PC-3 (cell line): ENCODE measurements at regions not wholly inside any gene's neighbourhood (a gene's known extent, or its start where the extent isn't known, plus 50 kb on each side); places are given as distances from the start of the nearest gene placed in this dataset.

Experiments
- ATAC-seq: fragments of 200-7000 bp; cut with Tn5 transposase; 2 replicates; pipeline ENCODE4 v1.9.1; 2020; ENCODE audit warnings: mild to moderate bottlenecking, moderate library complexity
- BruUV-seq: library from RNA; stranded (reverse); fragments of 400-500 nt; replicated peaks from 2 replicates; lab custom pipeline; 2021; lab: Mats Ljungman, UMichigan
- CTCF ChIA-PET: fragments of 300-600 bp; sonication (Branson Sonifier 250); formaldehyde crosslinking; loops from one replicate; lab custom pipeline; 2022; ENCODE audit warnings: antibody characterized with exemption; lab: Charles Lee
- POLR2A ChIA-PET: fragments of 300-600 bp; sonication (Branson Sonifier 250); formaldehyde crosslinking; loops from one replicate; lab custom pipeline; 2022; ENCODE audit warnings: antibody characterized with exemption; ENCODE audit not compliant: unreplicated experiment; lab: Charles Lee
- DNase-seq: peaks from one replicate; pipeline ENCODE4 v3.0.0-alpha.2; 2015
- H2AFZ ChIP-seq: fragments of 300-600 bp; sonication (generic); 2 replicates; pipeline ENCODE4 v1.6.0; 2016; ENCODE audit warnings: antibody characterized with exemption, low read length
- H3F3A ChIP-seq: fragments of 300-600 bp; sonication (generic); one replicate; pipeline ENCODE4 v1.6.0; 2017; ENCODE audit warnings: antibody characterized with exemption, low read length, control low read depth, mild to moderate bottlenecking; ENCODE audit not compliant: unreplicated experiment
- H3K27ac ChIP-seq: fragments of 300-600 bp; sonication (generic); 2 replicates; pipeline ENCODE4 v1.5.1; 2016; ENCODE audit warnings: mild to moderate bottlenecking, low read length
- H3K27me3 ChIP-seq: fragments of 300-600 bp; sonication (generic); 2 replicates; pipeline ENCODE4 v1.6.1; 2016; ENCODE audit warnings: low read length, mixed read lengths
- H3K36me3 ChIP-seq: fragments of 300-600 bp; sonication (generic); 2 replicates; pipeline ENCODE4 v1.6.1; 2016; ENCODE audit warnings: low read depth, mixed run types, low read length, mixed read lengths
- H3K4me1 ChIP-seq: fragments of 300-600 bp; sonication (generic); 2 replicates; pipeline ENCODE4 v1.5.1; 2016; ENCODE audit warnings: low read length; ENCODE audit not compliant: insufficient read depth
- H3K4me2 ChIP-seq: fragments of 300-600 bp; sonication (generic); 2 replicates; pipeline ENCODE4 v1.6.0; 2016; ENCODE audit warnings: low read length
- H3K4me3 ChIP-seq: fragments of 300-600 bp; sonication (generic); 2 replicates; pipeline ENCODE4 v1.5.1; 2016; ENCODE audit warnings: mild to moderate bottlenecking, low read length, mixed read lengths
- H3K79me2 ChIP-seq: fragments of 300-600 bp; sonication (generic); 2 replicates; pipeline ENCODE4 v1.6.1; 2017; ENCODE audit warnings: low read length, mixed read lengths
- H3K9ac ChIP-seq: fragments of 300-600 bp; sonication (generic); 2 replicates; pipeline ENCODE4 v1.6.0; 2016; ENCODE audit warnings: mild to moderate bottlenecking, low read length
- H3K9me2 ChIP-seq: fragments of 300-600 bp; sonication (generic); replicated peaks from 2 replicates; pipeline ENCODE4 v1.6.1; 2016; ENCODE audit warnings: mixed run types, low read length, mixed read lengths
- H3K9me3 ChIP-seq: fragments of 300-600 bp; sonication (generic); 2 replicates; pipeline ENCODE4 v1.6.1; 2016; ENCODE audit warnings: low read length, mixed read lengths
- H4K20me1 ChIP-seq: fragments of 300-600 bp; sonication (generic); 2 replicates; pipeline ENCODE4 v1.6.1; 2016; ENCODE audit warnings: low read length, mixed read lengths
- EZH2 ChIP-seq: fragments of 300-600 bp; sonication (generic); IDR thresholded peaks from one replicate; pipeline ENCODE4 v1.6.1; 2017; ENCODE audit warnings: antibody characterized with exemption, mild to moderate bottlenecking, low read length; ENCODE audit not compliant: unreplicated experiment
- EZH2phosphoT487 ChIP-seq: fragments of 300-600 bp; sonication (generic); IDR thresholded peaks from 2 replicates; pipeline ENCODE4 v1.6.1; 2018; ENCODE audit warnings: mild to moderate bottlenecking, antibody characterized with exemption, low read length, borderline replicate concordance
- intact Hi-C: fragments of 100-400 bp; cut with micrococcal nuclease; formaldehyde crosslinking; loops from 2 replicates; pipeline ENCODE4 v1.9.0; 2023
- TF ChIP-seq, protein P1 (sequence below): fragments of 300-600 bp; sonication (generic); conservative IDR thresholded peaks from 2 replicates; pipeline ENCODE4 v1.5.1; 2017; ENCODE audit warnings: antibody characterized with exemption, low read depth, mild to moderate bottlenecking, low read length

DNA sequence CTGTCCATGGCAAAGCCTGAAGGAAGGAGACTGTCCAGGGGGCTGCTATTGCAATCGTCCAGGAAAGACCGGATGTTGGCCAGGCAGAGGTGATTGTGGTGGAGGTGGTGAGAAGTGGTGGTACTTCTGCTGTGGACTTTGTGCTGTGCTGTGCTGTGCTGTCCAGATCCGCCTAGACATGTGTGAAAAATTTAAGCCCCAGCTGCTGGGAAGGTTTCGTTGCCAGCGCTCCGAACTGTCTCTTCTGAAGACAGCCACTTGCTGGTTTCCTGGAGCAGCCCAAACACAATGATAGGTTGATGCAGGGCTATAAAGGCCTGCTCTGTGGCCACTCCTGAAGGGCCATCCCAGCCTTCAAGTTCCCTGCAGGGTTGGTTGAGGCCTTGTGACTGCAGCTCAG is 223.0 kb upstream of the MPDZ start:
- Histone ChIP-seq H3K9me2 (no peaks in the 10 kb centered on the region), H3K79me2 (no peaks in the 10 kb centered on the region), H4K20me1 (no peaks in the 10 kb centered on the region), H3K36me3 (no peaks in the 10 kb centered on the region), H2AFZ (no peak overlapping the region), H3K4me2 (no peak overlapping the region), H3K9me3 (no peaks in the 10 kb centered on the region), H3K4me3 (no peak overlapping the region), H3K27me3 (no peaks in the 10 kb centered on the region), H3K9ac (no peak overlapping the region), H3K4me1 (no peaks in the 10 kb centered on the region), H3F3A (no peaks in the 10 kb centered on the region), H3K27ac (no peak overlapping the region)
- CTCF ChIA-PET: no interaction called here
- BruUV-seq: no TSS peak
- DNase-seq (no peak), ATAC-seq (no peak)
- intact Hi-C loops: no loop called here
- POLR2A ChIA-PET: no interaction called here
- no peak for TF ChIP-seq EZH2phosphoT487
- no peak for TF ChIP-seq EZH2
- TF ChIP-seq, protein P1, sequence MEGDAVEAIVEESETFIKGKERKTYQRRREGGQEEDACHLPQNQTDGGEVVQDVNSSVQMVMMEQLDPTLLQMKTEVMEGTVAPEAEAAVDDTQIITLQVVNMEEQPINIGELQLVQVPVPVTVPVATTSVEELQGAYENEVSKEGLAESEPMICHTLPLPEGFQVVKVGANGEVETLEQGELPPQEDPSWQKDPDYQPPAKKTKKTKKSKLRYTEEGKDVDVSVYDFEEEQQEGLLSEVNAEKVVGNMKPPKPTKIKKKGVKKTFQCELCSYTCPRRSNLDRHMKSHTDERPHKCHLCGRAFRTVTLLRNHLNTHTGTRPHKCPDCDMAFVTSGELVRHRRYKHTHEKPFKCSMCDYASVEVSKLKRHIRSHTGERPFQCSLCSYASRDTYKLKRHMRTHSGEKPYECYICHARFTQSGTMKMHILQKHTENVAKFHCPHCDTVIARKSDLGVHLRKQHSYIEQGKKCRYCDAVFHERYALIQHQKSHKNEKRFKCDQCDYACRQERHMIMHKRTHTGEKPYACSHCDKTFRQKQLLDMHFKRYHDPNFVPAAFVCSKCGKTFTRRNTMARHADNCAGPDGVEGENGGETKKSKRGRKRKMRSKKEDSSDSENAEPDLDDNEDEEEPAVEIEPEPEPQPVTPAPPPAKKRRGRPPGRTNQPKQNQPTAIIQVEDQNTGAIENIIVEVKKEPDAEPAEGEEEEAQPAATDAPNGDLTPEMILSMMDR: no peak

DNA sequence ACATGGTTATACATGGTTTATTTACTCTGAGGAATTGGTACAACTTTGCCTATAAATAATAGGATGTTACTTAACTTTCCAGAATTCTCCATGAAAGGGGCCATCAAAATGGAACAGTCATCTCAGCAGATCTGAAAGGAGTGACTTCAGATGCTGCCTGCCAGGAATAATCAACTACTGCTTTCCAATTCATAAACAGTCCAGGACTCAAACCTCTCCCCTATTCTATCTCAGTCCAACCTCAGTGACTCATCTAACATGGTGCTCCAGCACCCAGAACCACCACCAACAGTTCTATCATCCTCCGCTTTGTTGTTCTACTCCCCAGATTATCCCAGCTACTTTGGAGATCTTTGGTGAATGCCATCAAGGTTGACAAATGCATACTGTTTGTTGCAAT is 221.5 kb upstream of the MPDZ start:
- Histone ChIP-seq H2AFZ (no peak overlapping the region), H3K9ac (no peak overlapping the region), H3K9me2 (no peaks in the 10 kb centered on the region), H3K36me3 (no peaks in the 10 kb centered on the region), H3K9me3 (no peaks in the 10 kb centered on the region), H3F3A (no peaks in the 10 kb centered on the region), H3K4me3 (no peak overlapping the region), H3K27ac (no peak overlapping the region), H3K79me2 (no peaks in the 10 kb centered on the region), H3K27me3 (no peaks in the 10 kb centered on the region), H3K4me2 (no peak overlapping the region), H3K4me1 (no peaks in the 10 kb centered on the region), H4K20me1 (no peaks in the 10 kb centered on the region)
- DNase-seq: no peak
- TF ChIP-seq EZH2: no peak
- no peak for TF ChIP-seq EZH2phosphoT487
- TF ChIP-seq, protein P1: no peak
- POLR2A ChIA-PET: no interaction called here
- CTCF ChIA-PET: interaction anchor here (0.6 kb wide), 1 partner anchor 872 kb away, joined by 8 read pairs; no protein-coding TSS in a partner anchor
- intact Hi-C loops: no loop called here
- ATAC-seq: no peak
- BruUV-seq: no TSS peak

DNA sequence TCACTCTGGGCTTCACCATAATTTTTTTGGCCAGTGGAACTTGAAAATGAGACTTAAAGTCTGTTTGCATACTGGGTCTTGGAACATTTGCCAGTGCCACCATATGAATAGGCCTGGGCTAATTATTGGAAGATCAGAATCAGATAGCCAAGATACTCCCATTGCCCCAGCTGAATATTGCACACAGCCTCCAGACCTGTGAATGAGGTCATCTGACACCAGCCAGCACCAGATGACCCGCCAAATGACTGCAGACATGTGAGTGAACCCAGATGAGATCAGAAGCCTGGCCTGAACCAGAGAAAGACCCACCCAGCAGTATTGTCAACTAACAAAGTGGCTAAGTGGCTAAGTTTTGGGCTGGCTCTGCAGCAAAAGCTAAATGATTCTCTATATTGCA is 220.5 kb upstream of the MPDZ start:
- Histone ChIP-seq H2AFZ (no peak overlapping the region), H4K20me1 (no peaks in the 10 kb centered on the region), H3K27ac (no peak overlapping the region), H3K79me2 (no peaks in the 10 kb centered on the region), H3K4me1 (no peaks in the 10 kb centered on the region), H3K4me3 (no peak overlapping the region), H3F3A (no peaks in the 10 kb centered on the region), H3K9me3 (no peaks in the 10 kb centered on the region), H3K4me2 (no peak overlapping the region), H3K36me3 (no peaks in the 10 kb centered on the region), H3K9ac (no peak overlapping the region), H3K27me3 (no peaks in the 10 kb centered on the region), H3K9me2 (no peaks in the 10 kb centered on the region)
- no peak for TF ChIP-seq EZH2
- TF ChIP-seq, protein P1: no peak
- TF ChIP-seq EZH2phosphoT487: no peak
- DNase-seq (no peak), ATAC-seq (no peak)
- no TSS peak for BruUV-seq
- ChIA-PET POLR2A (no interaction called here), CTCF (no interaction called here)
- intact Hi-C loops: no loop called here
